GM12864 (cell line): ENCODE measurements at regions not wholly inside any gene's neighbourhood (a gene's known extent, or its start where the extent isn't known, plus 50 kb on each side); places are given as distances from the start of the nearest gene placed in this dataset.

Experiments
- DNase-seq: peaks from one replicate; pipeline ENCODE4 v3.0.0-alpha.2; 2011; ENCODE audit warnings: low read depth
- H3K4me3 ChIP-seq: 2 replicates; pipeline ENCODE4 v1.5.1; 2011; ENCODE audit warnings: mild to moderate bottlenecking, low read depth, low read length, control low read depth
- CTCF ChIP-seq: IDR thresholded peaks from 2 replicates; pipeline ENCODE4 v1.5.1; 2011; ENCODE audit warnings: low read depth, mild to moderate bottlenecking, moderate library complexity, low read length, control low read depth, inconsistent platforms; ENCODE audit errors: missing control alignments

- no peak overlapping the region for H3K4me3 ChIP-seq
- no peak for TF ChIP-seq CTCF
- no peak for DNase-seq
Measured at GRCh38 chr1:60835649-60836048, 246.7 kb upstream of the NFIA start.

- no peak overlapping the region for H3K4me3 ChIP-seq
- DNase-seq = no peak
- no peak for TF ChIP-seq CTCF
Measured at GRCh38 chr1:60833173-60833572, 249.2 kb upstream of the NFIA start.

- no peak for DNase-seq
- H3K4me3 ChIP-seq = no peak overlapping the region
- no peak for TF ChIP-seq CTCF
Measured at GRCh38 chr1:60832367-60832766, 250.0 kb upstream of the NFIA start.

GRCh38 chr1:60831780-60832179, 250.6 kb upstream of the NFIA start:
- TF ChIP-seq CTCF = no peak
- no peak for DNase-seq
- no peak overlapping the region for H3K4me3 ChIP-seq

- H3K4me3 ChIP-seq = no peak overlapping the region
- no peak for TF ChIP-seq CTCF
- no peak for DNase-seq
Measured at GRCh38 chr1:60828944-60829343, 253.4 kb upstream of the NFIA start.

GRCh38 chr1:60826320-60827094, 255.9 kb upstream of the NFIA start:
- no peak for DNase-seq
- H3K4me3 ChIP-seq = no peak overlapping the region
- no peak for TF ChIP-seq CTCF

GRCh38 chr1:60825593-60825992, 256.8 kb upstream of the NFIA start:
- no peak for DNase-seq
- TF ChIP-seq CTCF = peak; percentile 16
- H3K4me3 ChIP-seq = no peak overlapping the region
